Thyroid gland (tissue), 4 donors: ENCODE measurements at regions not wholly inside any gene's neighbourhood (a gene's known extent, or its start where the extent isn't known, plus 50 kb on each side); places are given as distances from the start of the nearest gene placed in this dataset.

Source experiments
- DNase-seq, 2 donors: peaks; one replicate each; pipeline ENCODE4 v3.0.0-alpha.2; 2019
- H3K27ac ChIP-seq, 3 donors: fragments of 200-600 bp; sonication (generic); 1 replicate in 2 of 3; 2 replicates in 1 of 3; pipeline ENCODE4 v1.5.1; 2016 to 2019; ENCODE audit warnings: mild to moderate bottlenecking in 1 of 3, moderate library complexity in 1 of 3
- H3K27me3 ChIP-seq: fragments of 200-600 bp; sonication (generic); one replicate; pipeline ENCODE4 v1.5.1; 2019
- H3K36me3 ChIP-seq, 2 donors: fragments of 200-600 bp; sonication (generic); one replicate each; pipeline ENCODE4 v1.5.1; 2016 to 2019
- H3K4me1 ChIP-seq, 2 donors: fragments of 200-600 bp; sonication (generic); one replicate each; pipeline ENCODE4 v1.5.1; 2017 to 2019
- H3K4me3 ChIP-seq, 3 donors: fragments of 200-600 bp; sonication (generic); replicated peaks in 1 of 3; 1 replicate in 2 of 3; 2 replicates in 1 of 3; pipeline ENCODE4 v1.5.1; 2016; ENCODE audit warnings: mild to moderate bottlenecking in 1 of 3
- H3K9me3 ChIP-seq: fragments of 200-600 bp; sonication (generic); one replicate; pipeline ENCODE4 v1.5.1; 2017
- CTCF ChIP-seq, 6 experiments: fragments of 200-600 bp in 3 of 6; fragments of 450-650 bp in 3 of 6; sonication (generic) in 3 of 6; IDR thresholded peaks; one replicate each; pipeline ENCODE4 v1.5.1; 2016 to 2019; ENCODE audit warnings: antibody characterized with exemption in 6 of 6, mild to moderate bottlenecking in 2 of 6, inconsistent platforms in 1 of 6, moderate library complexity in 1 of 6
- POLR2A ChIP-seq, 2 donors: fragments of 450-650 bp; IDR thresholded peaks; one replicate each; pipeline ENCODE4 v1.6.1; 2017; ENCODE audit warnings: antibody characterized with exemption in 2 of 2, mild to moderate bottlenecking in 2 of 2, moderate library complexity in 1 of 2
- WGBS, 2 donors: methylation state at CpG; one replicate each; pipeline ENCODE4 v1.1.5; 2017; 5-methylcytosine and 5-hydroxymethylcytosine counted together
- intact Hi-C: fragments of 100-400 bp; cut with DNase I; formaldehyde crosslinking; loops from one replicate; pipeline ENCODE4 v1.15.1; 2023

GRCh38 chr2:35000453-35000852 is 1355.1 kb upstream of the CRIM1 start:
- Histone ChIP-seq H3K27ac (no peak overlapping the region), H3K4me3 (no peak overlapping the region), H3K9me3 (no peaks in the 10 kb centered on the region), H3K27me3 (no peaks in the 10 kb centered on the region), H3K36me3 (no peaks in the 10 kb centered on the region), H3K4me1 (no peaks in the 10 kb centered on the region)
- intact Hi-C loops: no loop called here
- 93 to 95% methylated on average over 1 of the region's 1 CpG for WGBS, 2 donors
- no peak for TF ChIP-seq CTCF (IDR thresholded peaks at IDR 0.05)
- TF ChIP-seq POLR2A (IDR thresholded peaks at IDR 0.05): no peak
- no peak for DNase-seq

- intact Hi-C loops: no loop called here
- TF ChIP-seq POLR2A (IDR thresholded peaks at IDR 0.05) (no peak), CTCF (IDR thresholded peaks at IDR 0.05) (no peak)
- Histone ChIP-seq H3K4me1 (no peaks in the 10 kb centered on the region), H3K27ac (no peak overlapping the region), H3K9me3 (no peaks in the 10 kb centered on the region), H3K27me3 (no peaks in the 10 kb centered on the region), H3K36me3 (no peaks in the 10 kb centered on the region), H3K4me3 (no peak overlapping the region)
- WGBS, 2 donors: 67 to 69% methylated on average over 5 of the region's 5 CpGs
- DNase-seq: no peak
These were observed 1356.8 kb upstream of the CRIM1 start for GRCh38 chr2:34998741-34999140.

GRCh38 chr2:34997779-34998178 is 1357.8 kb upstream of the CRIM1 start:
- Histone ChIP-seq H3K4me1 (no peaks in the 10 kb centered on the region), H3K9me3 (no peaks in the 10 kb centered on the region), H3K27ac (no peak overlapping the region), H3K36me3 (no peaks in the 10 kb centered on the region), H3K27me3 (no peaks in the 10 kb centered on the region), H3K4me3 (no peak overlapping the region)
- intact Hi-C loops: no loop called here
- DNase-seq: no peak
- 75 to 81% methylated on average over 6 of the region's 6 CpGs for whole genome bisulfite sequencing, 2 donors
- TF ChIP-seq CTCF (IDR thresholded peaks at IDR 0.05): no peak
- TF ChIP-seq POLR2A (IDR thresholded peaks at IDR 0.05): no peak

GRCh38 chr2:34995196-34995595 is 1360.4 kb upstream of the CRIM1 start:
- Histone ChIP-seq H3K27me3 (no peaks in the 10 kb centered on the region), H3K9me3 (no peaks in the 10 kb centered on the region), H3K27ac (no peak overlapping the region), H3K4me3 (no peak overlapping the region), H3K36me3 (no peaks in the 10 kb centered on the region), H3K4me1 (no peaks in the 10 kb centered on the region)
- 33 to 38% methylated on average over 2 of the region's 2 CpGs for WGBS, 2 donors
- intact Hi-C loops: no loop called here
- TF ChIP-seq POLR2A (IDR thresholded peaks at IDR 0.05) (no peak), CTCF (IDR thresholded peaks at IDR 0.05) (no peak)
- no peak for DNase-seq

GRCh38 chr2:34991508-34992274 is 1363.9 kb upstream of the CRIM1 start:
- H3K9me3 ChIP-seq: no peaks in the 10 kb centered on the region
- H3K27me3 ChIP-seq: no peaks in the 10 kb centered on the region
- TF ChIP-seq CTCF (IDR thresholded peaks at IDR 0.05) (no peak), POLR2A (IDR thresholded peaks at IDR 0.05) (no peak)
- no peaks in the 10 kb centered on the region for H3K4me1 ChIP-seq
- 93% methylated on average over 22 to 23 of the region's 24 CpGs for WGBS, 2 donors
- H3K27ac ChIP-seq: no peak overlapping the region
- intact Hi-C loops: no loop called here
- no peak overlapping the region for H3K4me3 ChIP-seq
- DNase-seq: no peak
- no peaks in the 10 kb centered on the region for H3K36me3 ChIP-seq
